Stimulated activated CD8-positive, alpha-beta memory T cell treated with anti-CD3 and anti-CD28 coated beads, Interleukin-2, amount 100 ng/mL, for 48 hours (primary cell): ENCODE measurements at regions not wholly inside any gene's neighbourhood (a gene's known extent, or its start where the extent isn't known, plus 50 kb on each side); places are given as distances from the start of the nearest gene placed in this dataset.

Source experiments
- DNase-seq, 2 donors: peaks; one replicate each; pipeline ENCODE4 v3.0.0-alpha.2; 2020; ENCODE audit warnings: low read depth in 2 of 2

DNA sequence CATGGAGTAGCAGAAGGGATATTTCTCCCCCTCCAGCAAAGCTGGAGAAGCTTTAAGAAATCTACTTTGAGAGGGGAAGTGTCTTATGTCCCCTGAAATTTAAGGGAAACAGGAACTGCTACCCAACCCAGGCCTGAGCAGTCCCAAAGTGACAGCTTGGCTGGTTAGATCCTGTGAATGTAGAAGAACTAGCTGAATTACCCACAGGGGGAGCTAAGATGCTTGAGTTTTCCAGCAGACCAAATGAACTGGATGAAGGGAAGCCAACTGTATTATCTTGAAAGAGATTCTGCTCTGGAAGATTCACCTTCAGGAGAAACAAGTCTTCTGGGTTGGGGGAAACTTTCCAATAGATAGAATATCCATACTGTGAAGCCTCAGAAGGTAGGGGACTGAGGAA is 303.3 kb upstream of the MMS22L start:
- DNase-seq = no peak

DNA sequence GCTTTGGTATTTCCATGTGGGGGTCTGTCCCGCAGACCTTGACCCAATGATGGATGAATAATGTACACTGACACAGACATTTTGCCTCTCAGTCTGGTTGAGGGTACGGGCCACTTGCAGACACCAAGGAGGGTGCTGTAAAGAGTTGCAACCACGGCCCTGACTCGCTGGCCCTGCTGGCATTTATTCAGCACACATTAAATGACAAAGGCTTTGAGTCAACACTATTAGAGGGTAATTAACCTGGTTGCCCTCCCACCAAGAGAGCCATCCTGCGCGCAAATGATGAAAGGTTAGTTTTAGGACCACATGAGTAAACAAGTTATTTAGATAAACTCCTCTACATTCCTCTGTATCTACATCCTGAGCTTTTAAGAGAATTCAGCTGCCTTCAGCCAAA is 308.9 kb upstream of the MMS22L start:
- no peak for DNase-seq

DNA sequence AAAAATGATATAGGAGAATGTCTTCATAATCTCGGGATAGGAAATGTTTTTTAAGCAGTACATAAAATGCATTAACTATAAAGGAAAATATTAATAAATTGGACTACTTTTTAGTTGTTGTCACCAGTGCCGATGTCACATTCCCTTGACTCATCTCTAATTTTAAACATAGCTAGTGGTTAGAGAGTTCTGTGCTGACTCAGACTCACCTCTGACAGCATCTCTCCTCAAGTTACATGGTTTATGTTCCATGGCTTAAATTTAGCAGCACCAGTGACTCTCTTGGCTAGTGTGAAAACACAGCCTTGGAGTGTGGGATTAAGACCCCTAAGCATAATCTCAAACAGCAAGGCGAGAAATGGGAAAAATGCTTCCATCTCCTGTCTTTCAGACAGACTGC is 311.8 kb upstream of the MMS22L start:
- no peak for DNase-seq

DNA sequence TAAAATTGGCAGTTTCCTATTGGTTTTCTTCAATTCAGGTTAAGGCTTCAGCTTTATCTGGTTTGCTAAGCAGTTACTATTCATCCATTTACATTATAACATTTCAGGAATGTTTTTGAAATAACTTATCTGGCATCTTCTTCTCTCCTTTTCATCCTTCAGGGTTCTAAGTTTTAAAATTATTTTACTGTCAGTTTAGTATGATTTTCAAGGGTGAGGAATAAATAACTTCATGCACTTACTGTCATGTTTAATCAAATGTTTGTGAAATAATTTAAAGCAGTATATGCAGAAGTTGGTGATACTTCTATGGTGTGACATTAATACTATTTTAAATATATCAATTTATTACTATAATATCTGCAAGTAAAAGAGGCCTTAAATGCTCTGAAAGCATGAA is 338.1 kb upstream of the MMS22L start:
- no peak for DNase-seq

DNA sequence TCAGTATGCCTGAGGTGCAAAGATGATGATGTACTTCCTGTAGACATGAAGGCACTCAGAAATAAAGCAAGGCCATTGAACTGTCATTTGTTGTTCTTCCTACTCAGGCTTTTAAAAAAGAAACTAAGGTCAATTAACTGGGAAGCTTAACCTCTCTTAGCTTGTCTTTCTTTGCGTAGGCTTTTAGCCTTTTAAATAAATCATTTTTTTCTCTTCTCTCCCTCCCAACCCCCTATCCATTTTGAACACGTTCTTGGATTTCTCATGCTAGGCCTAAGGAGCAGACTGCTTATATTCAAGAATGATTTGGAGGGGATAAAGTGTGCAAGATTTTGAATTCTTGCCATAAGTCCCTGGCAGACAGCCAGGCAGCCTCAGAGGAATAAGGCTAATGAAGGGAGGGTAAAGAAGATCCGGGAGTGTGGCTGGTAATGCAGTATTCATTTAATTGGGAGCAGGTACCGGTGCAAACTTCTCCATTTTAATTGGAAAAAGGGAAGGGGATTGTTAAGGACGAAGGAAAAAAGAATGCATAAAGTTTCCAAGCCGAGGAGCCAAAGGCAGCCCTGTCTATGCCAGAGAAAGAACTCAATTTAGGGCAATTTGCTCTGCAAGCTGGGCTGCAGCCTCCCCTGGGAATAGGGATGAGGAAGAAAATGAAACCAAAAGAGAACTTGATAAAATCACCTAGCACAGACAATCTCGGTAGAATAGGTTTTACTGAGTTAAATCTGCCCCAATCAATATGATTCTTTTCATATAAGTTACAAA is 343.8 kb upstream of the MMS22L start:
- no peak for DNase-seq

DNA sequence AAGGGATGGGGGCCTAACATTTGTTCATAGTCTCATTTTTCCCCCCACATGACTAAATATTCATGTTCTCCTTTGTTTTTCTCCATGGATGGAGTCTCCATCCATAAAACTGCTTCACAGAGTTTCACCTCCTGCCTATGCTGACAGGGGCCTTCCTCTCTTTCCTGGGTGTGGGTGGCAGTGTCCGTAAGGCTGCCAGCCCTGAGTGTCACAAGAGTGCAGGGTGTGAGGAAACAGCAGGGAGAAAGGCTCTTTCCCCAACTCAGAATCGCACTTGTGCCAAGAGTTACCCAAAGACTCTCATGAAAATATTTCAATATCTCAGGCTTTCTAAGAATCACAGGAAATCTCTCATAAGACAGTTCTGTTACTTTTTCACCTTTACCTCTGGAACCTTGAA is 346.2 kb upstream of the MMS22L start:
- no peak for DNase-seq

DNA sequence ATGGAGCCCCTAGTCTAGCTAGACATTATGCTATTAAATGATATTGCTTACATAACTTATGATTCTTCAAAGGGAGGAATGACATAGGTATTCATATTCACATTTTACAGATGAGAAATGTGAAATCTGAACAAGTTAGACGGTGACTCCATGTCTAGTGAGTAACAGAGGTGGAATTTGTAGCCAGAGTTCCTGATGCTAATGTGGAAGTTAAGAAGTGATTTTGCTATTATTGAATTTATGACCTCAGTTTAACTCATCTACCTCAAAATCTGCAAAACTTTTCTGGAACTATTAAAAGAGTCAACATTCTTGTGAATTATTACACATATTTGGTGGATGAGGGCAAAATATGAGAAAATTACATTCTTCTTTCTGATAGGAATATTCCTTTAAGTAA is 347.6 kb upstream of the MMS22L start:
- no peak for DNase-seq

DNA sequence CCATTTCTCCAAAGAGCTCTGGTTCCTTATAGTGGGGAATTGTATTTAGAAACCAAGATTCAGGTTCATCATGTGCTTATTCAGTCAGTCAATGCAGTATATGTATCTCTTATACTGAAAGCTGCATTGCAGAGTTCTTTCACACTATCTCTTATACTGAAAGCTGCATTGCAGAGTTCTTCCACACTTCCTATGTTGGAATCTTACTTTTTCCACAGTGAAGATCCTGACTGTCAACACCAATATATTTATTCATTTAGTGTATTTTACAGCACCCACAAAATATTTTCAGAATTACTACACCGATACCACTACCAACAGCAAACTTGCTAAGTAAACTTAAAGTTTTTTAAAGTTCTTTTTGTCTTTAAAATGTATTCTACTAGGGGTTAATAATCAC is 349.3 kb upstream of the MMS22L start:
- no peak for DNase-seq

DNA sequence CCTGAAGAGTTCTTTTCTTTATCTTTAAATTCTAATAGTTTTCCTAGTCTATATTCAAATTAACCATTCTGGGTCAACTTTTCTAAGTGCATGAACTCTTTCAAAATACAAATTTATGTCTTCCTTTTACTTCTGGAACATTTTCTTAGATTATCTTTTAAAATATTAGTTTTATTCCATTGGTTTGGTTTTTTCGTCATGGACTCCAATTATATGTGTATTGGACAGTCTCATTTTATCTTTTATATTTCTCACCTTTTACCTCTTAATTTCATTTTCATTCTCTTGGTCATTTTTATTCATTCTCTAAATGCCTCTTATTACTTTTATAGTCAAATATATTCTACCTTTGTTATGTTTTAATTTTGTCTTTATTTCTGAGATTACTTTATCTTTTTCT is 356.7 kb upstream of the MMS22L start:
- no peak for DNase-seq

DNA sequence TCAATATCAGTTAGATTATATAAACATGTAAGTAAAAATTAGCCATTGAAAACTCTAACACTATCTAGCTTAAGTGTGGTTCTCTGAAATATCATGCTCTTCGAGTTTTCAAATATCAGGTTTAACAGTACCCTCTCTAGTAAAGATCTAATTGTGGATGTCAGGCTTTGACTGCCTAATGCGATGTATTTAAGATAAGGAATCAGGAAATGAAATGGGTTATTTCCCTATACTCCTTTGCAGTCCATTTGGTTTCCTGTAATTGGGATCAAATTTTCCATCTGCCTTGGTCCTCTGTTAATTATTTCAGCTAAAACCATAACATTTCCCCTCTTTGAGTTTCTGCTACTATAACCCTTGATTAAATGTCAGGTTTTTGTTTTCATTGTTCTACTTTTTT is 361.3 kb upstream of the MMS22L start:
- no peak for DNase-seq

DNA sequence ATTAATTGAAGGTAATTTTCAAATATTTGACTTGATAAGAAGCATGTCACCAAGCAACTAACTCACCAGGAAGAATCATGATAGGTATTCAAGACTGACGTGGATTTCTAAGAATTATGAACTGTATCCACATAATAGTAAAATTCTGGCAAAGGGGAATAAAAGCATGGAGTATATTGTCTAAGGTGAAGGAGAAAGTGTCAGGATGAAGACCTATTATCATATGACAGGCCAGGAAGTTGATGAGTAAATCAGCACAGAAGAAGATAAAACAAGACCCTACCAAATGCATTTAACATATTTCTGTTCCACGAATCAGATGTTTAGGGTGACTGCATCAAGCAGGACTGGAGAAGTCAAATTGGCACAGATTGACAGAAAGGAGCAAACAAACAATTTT is 362.7 kb upstream of the MMS22L start:
- no peak for DNase-seq

DNA sequence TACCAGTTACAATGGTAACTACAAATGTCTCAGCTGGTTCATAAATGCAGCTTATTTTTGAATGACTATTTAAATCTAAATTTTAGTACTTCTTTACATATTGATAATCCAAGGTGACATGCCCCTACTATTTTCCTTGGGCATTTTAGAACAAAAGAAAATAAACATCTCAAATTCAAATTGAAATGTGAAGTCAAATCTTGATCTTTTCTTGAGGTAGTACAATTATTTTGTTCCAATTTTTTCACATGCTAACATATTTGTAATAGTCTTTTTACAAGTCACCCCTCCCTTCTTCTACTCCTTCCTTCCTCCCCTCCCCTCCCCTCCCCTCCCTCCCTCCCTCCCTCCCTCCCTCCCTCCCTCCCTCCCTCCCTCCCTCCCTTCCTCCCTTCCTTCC is 370.1 kb upstream of the MMS22L start:
- no peak for DNase-seq

DNA sequence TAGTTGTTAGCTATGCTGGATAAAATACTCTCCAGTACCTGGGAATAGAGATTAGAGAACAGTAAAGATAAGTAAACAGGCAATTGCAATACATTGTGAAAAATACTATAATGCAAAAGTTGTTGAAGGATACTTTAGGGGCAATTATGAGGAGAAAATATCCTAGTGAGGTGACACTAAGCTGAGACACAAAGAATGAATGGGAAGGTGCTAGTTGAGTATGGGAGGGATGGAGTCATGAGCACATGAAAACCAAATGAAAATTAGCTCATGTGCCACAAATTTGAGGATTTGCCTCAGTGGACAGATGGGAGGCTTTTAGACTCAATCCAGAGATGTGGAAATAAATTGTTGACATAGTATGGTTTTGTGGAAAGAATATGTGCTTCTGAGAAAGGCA is 370.5 kb upstream of the MMS22L start:
- DNase-seq = no peak

DNA sequence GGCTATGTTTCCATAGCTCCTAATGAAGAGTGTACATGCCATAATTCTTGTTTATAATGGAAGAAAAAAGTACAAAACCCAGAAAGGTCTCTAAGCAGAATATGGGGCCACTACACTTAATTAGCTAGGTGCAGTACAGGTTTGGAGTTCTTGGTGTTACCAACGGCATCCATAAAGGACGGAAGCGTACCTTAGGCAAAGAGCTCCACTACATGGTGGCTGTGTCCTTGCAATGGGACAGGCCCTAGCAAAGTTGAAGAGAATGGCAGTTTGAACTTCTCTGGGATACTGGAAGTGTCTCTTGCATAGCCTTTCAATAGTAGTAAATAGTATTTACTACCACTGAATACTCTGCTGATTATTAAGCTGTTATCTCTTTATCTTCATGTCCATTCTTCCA is 371.7 kb upstream of the MMS22L start:
- no peak for DNase-seq

DNA sequence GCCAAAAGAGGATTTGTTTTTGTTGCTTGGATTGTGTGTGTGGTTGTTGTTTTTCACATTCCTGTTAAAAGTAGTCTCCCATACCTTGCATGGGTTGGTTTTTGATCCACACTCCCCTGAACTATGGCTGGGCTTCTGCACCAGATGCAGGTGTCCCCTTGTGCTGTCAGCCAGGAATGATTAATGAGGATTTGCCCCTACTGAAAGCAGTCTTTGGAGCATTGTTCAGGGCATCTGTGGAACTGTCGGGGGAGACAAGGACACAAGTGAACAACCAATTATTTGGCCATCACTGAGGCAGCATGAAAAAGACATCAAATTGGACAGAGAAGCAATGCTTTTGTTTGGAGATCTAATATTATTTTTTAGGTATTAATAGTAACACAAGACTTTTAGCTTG is 373.2 kb upstream of the MMS22L start:
- DNase-seq = no peak

DNA sequence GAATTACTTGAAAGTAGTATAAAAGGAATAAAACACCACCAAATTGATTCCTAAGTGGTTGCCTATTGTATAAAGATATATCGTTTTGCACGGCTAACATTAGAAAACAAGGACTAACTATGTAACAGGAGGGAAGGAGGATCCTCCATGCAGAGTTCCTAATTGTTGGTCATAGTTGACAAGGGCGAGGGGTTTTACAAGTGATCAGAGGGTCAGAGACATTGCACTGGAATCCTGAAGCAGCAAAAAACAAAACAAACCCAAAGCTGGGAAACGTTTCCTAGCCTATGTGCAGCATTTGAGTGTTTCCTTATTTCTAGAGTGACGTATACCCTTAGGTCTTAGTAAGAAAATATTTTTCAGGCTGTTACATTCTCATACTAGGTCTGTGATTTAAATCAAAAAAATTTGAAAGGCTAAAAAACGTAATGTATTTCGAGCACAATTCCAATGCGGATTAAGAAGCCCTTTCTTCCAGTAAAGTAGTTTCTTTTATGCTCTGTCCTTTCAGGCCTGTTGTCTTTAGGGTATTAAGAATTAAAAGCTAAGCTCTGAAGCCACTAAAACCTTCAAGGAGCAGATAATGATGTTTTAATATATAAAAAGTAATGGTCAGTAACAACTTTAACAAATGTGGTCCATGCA is 373.8 kb upstream of the MMS22L start:
- no peak for DNase-seq

DNA sequence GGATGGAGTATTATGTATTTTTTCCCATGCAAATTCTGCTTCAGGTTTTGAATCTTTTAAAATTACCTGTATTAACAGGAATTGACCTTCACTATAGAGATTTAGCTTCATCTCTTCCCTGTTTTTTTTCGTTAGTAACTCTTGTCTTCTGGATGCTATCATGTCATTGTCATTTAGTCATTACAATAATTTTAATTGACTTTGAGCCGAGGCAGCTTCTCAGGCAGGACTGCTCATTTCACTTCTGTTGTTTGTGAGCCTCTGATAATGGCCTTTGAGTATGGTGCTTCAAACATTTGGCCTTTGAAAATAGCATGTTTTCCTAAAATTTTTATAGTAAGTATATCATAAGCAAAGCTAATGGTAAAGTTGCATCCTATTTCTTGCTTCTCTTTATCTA is 375.1 kb upstream of the MMS22L start:
- DNase-seq = no peak

DNA sequence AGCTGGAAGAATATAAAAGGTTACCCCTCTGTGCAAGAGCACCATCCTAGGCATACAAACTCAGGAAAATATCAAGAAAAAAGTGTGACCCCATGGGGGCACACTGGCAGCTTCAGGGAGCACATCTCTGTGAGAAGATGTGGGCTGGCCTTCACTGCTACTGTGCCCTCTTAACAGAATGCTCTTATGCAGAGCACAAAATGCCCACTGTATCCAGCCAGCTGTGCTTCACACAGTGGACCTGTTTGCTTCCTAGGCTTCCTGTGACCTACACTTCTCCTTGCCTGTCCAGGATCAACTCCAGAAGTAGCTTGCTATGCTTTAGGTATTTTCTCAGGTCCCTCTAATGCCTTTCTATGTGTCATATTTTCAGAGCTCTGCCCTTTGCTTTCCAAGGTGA is 380.2 kb upstream of the MMS22L start:
- no peak for DNase-seq

DNA sequence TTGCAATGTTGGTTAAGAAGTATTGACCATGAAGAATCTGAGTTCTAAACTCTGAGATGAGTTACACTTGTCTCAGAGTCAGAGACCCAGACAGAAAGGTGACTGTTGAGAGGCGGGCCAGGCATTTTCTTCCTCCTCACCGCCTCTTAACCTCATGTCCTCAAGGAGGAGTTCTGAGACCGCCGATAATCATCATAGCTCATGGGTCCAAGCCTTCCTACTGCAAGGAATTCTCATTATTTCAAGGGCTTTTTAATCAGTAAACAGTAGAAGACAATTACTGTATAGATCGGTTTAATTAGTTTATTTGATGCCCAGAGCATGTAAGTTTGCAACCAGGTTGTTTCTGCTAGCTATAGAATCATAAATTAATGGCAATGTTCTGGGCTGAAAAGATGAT is 382.4 kb upstream of the MMS22L start:
- DNase-seq = no peak

DNA sequence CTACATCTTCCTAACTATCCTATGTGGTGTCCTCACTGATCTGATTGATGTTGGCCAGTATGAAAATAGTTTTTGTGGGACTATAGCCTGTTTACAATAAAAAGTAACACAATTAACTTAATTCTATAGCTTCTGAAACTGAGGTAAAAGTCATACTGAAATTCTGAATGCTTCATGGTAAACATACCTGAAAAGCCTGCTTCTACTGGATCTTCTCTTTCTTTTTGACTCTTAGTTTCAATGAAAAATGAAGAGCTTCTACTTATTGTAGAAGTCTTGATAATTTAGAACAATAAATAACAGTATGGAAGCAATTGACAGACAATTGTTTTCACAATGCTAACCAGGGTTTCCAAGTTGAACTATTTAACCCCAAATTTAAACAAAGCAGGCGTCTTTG is 383.9 kb upstream of the MMS22L start:
- DNase-seq = no peak

DNA sequence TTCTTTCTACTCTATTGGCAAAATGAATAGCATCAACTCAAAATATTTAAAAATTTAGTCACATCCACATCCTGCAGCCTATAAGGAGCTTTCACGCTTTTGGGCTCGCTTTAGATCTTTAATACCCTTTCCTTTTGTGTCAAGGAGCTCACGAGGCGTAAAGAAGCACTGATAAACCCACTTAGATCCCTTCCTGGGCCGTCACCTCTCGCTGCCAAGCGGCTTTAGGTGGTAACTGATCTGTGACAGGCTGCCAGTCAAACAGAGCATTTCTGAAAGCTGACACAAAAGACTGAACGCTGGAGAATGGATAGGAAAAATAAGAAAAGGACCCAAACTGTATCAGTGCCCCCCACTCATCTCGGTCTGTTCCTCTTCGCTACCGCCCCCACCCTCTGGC is 385.7 kb upstream of the MMS22L start:
- DNase-seq = no peak

DNA sequence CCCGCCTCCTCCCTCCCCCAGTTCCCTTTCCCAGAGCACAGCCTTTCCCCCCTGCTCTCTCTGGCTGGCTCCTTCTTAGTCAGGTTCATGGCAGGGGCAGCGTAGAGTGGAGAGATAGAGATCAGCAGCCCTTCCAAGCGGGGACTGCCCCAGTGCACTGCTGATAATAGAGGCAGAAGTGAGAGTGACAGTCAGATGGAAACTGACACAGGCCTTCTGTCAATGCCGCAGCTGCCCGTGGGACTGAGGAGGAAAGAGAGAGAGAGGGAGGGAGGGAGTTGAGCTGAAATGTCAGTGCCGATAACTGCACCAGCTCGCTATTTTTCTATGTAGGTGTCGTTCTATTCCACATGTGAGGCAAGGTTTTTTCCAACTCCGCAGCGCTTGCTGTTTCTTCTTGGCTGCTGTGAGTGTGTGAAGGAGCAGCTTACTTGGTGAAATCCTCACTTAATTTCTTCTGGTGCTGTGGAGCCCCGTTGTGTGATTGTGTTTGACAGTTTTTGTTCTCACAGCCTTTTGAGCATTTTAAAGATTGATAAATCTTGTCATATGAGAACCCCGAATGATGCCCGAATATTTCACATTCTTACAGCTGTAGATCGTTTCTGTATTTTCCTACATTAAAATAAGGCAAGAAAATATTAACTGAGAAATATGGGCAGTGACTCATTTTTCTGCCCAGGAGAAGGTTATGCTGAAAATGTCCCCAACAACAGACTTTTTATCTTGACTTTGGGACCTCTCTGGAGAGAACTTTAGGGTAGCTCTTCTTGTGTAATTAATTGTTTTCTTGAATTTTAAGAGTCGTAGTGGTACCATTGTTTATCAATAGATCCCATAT is 386.4 kb upstream of the MMS22L start:
- peak in 1 of 2 donors; percentile 4 for DNase-seq

DNA sequence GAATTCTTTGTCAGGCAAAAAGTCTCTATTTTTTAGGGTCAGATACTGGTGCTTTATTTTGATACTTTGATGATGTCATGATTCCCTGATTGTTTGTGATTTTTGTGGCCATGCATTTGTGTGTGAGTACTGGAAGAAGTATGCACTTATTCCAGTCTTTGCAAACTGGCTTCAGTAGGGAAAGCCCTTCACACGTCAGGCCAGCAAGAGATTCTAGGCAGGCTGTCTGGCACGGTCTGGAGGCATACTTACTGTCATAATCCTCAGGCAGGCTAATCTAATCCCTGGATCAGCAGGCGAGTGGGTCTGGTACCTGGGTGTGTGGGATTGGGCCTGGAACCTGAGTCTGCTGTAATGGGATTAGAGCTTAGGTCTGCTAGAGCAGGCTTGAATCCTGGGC is 391.8 kb upstream of the MMS22L start:
- DNase-seq = no peak
